ENCODE measurements at regions not wholly inside any gene's neighbourhood (a gene's known extent, or its start where the extent isn't known, plus 50 kb on each side); places are given as distances from the start of the nearest gene placed in this dataset.

GRCh38 chr4:126960760-126961159 is 672.0 kb upstream of the INTU start:
- no peak for TF ChIP-seq GATA2 (IDR thresholded peaks at IDR 0.05; ENCODE audit: low read depth, low read length)
- TF ChIP-seq GATA3 (IDR thresholded peaks at IDR 0.05; ENCODE audit: low read depth, low read length): no peak

All from SH-SY5Y (cell line).